PC-3 (cell line): ENCODE measurements at regions not wholly inside any gene's neighbourhood (a gene's known extent, or its start where the extent isn't known, plus 50 kb on each side); places are given as distances from the start of the nearest gene placed in this dataset.
"Not testable (repeated sequence)": the region's sequence is repeated elsewhere in the genome, so short reads cannot be mapped to it uniquely, and the experiment has no call there.

Experiments
- ATAC-seq: fragments of 200-7000 bp; cut with Tn5 transposase; 2 replicates; pipeline ENCODE4 v1.9.1; 2020; ENCODE audit warnings: mild to moderate bottlenecking, moderate library complexity
- BruUV-seq: library from RNA; stranded (reverse); fragments of 400-500 nt; replicated peaks from 2 replicates; lab custom pipeline; 2021; lab: Mats Ljungman, UMichigan
- CTCF ChIA-PET: fragments of 300-600 bp; sonication (Branson Sonifier 250); formaldehyde crosslinking; loops from one replicate; lab custom pipeline; 2022; ENCODE audit warnings: antibody characterized with exemption; lab: Charles Lee
- POLR2A ChIA-PET: fragments of 300-600 bp; sonication (Branson Sonifier 250); formaldehyde crosslinking; loops from one replicate; lab custom pipeline; 2022; ENCODE audit warnings: antibody characterized with exemption; ENCODE audit not compliant: unreplicated experiment; lab: Charles Lee
- DNase-seq: peaks from one replicate; pipeline ENCODE4 v3.0.0-alpha.2; 2015
- H2AFZ ChIP-seq: fragments of 300-600 bp; sonication (generic); 2 replicates; pipeline ENCODE4 v1.6.0; 2016; ENCODE audit warnings: antibody characterized with exemption, low read length
- H3F3A ChIP-seq: fragments of 300-600 bp; sonication (generic); one replicate; pipeline ENCODE4 v1.6.0; 2017; ENCODE audit warnings: antibody characterized with exemption, low read length, control low read depth, mild to moderate bottlenecking; ENCODE audit not compliant: unreplicated experiment
- H3K27ac ChIP-seq: fragments of 300-600 bp; sonication (generic); 2 replicates; pipeline ENCODE4 v1.5.1; 2016; ENCODE audit warnings: mild to moderate bottlenecking, low read length
- H3K27me3 ChIP-seq: fragments of 300-600 bp; sonication (generic); 2 replicates; pipeline ENCODE4 v1.6.1; 2016; ENCODE audit warnings: low read length, mixed read lengths
- H3K36me3 ChIP-seq: fragments of 300-600 bp; sonication (generic); 2 replicates; pipeline ENCODE4 v1.6.1; 2016; ENCODE audit warnings: low read depth, mixed run types, low read length, mixed read lengths
- H3K4me1 ChIP-seq: fragments of 300-600 bp; sonication (generic); 2 replicates; pipeline ENCODE4 v1.5.1; 2016; ENCODE audit warnings: low read length; ENCODE audit not compliant: insufficient read depth
- H3K4me2 ChIP-seq: fragments of 300-600 bp; sonication (generic); 2 replicates; pipeline ENCODE4 v1.6.0; 2016; ENCODE audit warnings: low read length
- H3K4me3 ChIP-seq: fragments of 300-600 bp; sonication (generic); 2 replicates; pipeline ENCODE4 v1.5.1; 2016; ENCODE audit warnings: mild to moderate bottlenecking, low read length, mixed read lengths
- H3K79me2 ChIP-seq: fragments of 300-600 bp; sonication (generic); 2 replicates; pipeline ENCODE4 v1.6.1; 2017; ENCODE audit warnings: low read length, mixed read lengths
- H3K9ac ChIP-seq: fragments of 300-600 bp; sonication (generic); 2 replicates; pipeline ENCODE4 v1.6.0; 2016; ENCODE audit warnings: mild to moderate bottlenecking, low read length
- H3K9me2 ChIP-seq: fragments of 300-600 bp; sonication (generic); replicated peaks from 2 replicates; pipeline ENCODE4 v1.6.1; 2016; ENCODE audit warnings: mixed run types, low read length, mixed read lengths
- H3K9me3 ChIP-seq: fragments of 300-600 bp; sonication (generic); 2 replicates; pipeline ENCODE4 v1.6.1; 2016; ENCODE audit warnings: low read length, mixed read lengths
- H4K20me1 ChIP-seq: fragments of 300-600 bp; sonication (generic); 2 replicates; pipeline ENCODE4 v1.6.1; 2016; ENCODE audit warnings: low read length, mixed read lengths
- EZH2 ChIP-seq: fragments of 300-600 bp; sonication (generic); IDR thresholded peaks from one replicate; pipeline ENCODE4 v1.6.1; 2017; ENCODE audit warnings: antibody characterized with exemption, mild to moderate bottlenecking, low read length; ENCODE audit not compliant: unreplicated experiment
- EZH2phosphoT487 ChIP-seq: fragments of 300-600 bp; sonication (generic); IDR thresholded peaks from 2 replicates; pipeline ENCODE4 v1.6.1; 2018; ENCODE audit warnings: mild to moderate bottlenecking, antibody characterized with exemption, low read length, borderline replicate concordance
- intact Hi-C: fragments of 100-400 bp; cut with micrococcal nuclease; formaldehyde crosslinking; loops from 2 replicates; pipeline ENCODE4 v1.9.0; 2023
- TF ChIP-seq, protein P1 (sequence below): fragments of 300-600 bp; sonication (generic); conservative IDR thresholded peaks from 2 replicates; pipeline ENCODE4 v1.5.1; 2017; ENCODE audit warnings: antibody characterized with exemption, low read depth, mild to moderate bottlenecking, low read length

DNA sequence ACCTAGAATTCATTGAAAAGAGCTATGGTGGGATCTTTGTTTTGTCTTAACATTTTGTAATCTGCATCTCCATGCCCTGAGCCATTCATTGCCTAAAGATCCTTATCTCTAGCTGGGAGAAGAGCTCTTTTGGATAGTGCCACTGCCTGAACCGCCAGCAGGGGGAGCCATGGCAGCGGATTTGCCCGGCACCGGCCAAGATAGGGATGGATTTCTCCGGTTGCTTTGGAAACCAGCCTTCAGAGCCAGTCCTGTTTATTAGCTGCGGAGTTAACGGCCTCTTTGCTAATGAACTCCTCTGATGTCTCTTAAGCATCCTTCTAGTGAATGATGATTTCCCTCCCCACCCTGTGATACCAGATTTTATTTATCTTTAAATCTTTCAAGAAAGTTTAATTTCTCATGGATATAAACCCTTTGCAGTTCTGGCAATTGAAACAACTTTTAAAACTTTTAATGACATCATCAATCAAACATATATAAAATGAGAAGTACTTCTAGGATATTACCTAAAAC, 58.2 kb upstream of the LYZL2 start:
- ChIA-PET POLR2A (no interaction called here), CTCF (interaction anchor here (0.5 to 1.1 kb wide), 10 partner anchors 13 to 803 kb away, joined by 3 to 4 read pairs (median 4); no protein-coding TSS in a partner anchor)
- ATAC-seq (peak; percentile 92), DNase-seq (peak; percentile 82)
- Histone ChIP-seq H3K36me3 (no peaks in the 10 kb centered on the region), H4K20me1 (no peaks in the 10 kb centered on the region), H3K9me3 (no peaks in the 10 kb centered on the region), H3K27me3 (no peaks in the 10 kb centered on the region), H3K79me2 (no peaks in the 10 kb centered on the region), H3F3A (no peaks in the 10 kb centered on the region), H3K4me2 (no peak overlapping the region), H3K4me3 (no peak overlapping the region), H3K27ac (no peak overlapping the region), H2AFZ (no peak overlapping the region), H3K4me1 (peaks cover 17% of the 10 kb centered on the region; the same call in 1 of the 2 replicates), H3K9ac (no peak overlapping the region), H3K9me2 (no peaks in the 10 kb centered on the region)
- intact Hi-C loops = no loop called here
- no TSS peak for BruUV-seq
- TF ChIP-seq, protein P1, sequence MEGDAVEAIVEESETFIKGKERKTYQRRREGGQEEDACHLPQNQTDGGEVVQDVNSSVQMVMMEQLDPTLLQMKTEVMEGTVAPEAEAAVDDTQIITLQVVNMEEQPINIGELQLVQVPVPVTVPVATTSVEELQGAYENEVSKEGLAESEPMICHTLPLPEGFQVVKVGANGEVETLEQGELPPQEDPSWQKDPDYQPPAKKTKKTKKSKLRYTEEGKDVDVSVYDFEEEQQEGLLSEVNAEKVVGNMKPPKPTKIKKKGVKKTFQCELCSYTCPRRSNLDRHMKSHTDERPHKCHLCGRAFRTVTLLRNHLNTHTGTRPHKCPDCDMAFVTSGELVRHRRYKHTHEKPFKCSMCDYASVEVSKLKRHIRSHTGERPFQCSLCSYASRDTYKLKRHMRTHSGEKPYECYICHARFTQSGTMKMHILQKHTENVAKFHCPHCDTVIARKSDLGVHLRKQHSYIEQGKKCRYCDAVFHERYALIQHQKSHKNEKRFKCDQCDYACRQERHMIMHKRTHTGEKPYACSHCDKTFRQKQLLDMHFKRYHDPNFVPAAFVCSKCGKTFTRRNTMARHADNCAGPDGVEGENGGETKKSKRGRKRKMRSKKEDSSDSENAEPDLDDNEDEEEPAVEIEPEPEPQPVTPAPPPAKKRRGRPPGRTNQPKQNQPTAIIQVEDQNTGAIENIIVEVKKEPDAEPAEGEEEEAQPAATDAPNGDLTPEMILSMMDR = peak; percentile 83
- TF ChIP-seq EZH2phosphoT487 (no peak), EZH2 (no peak)

DNA sequence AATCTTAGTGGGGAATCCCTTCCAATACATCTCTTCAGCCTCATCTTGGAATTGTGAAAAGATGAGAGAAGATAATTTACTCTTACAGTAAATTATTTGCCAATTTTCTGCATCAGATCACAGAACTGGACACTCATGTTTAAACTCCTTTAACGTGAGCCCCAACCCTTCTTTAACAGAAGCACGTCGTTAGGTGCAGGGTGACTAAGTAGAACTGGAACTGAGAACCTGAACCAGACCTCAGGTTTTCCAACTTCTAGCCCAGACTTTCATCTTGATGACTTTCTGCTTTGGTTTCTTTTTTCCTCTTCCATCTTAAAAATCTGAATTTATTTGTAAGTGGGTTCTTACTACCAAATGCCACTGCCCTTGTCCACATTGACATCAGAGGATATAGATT, 57.2 kb upstream of the LYZL2 start:
- intact Hi-C loops = no loop called here
- CTCF ChIA-PET = no interaction called here

GRCh38 chr10:30683496-30683895, 53.9 kb upstream of the LYZL2 start:
- no peak overlapping the region for H3K27ac ChIP-seq
- H3K4me1 ChIP-seq = peaks cover 18% of the 10 kb centered on the region
- ATAC-seq (no peak), DNase-seq (no peak)
- no peaks in the 10 kb centered on the region for H3K27me3 ChIP-seq
- H3K9ac ChIP-seq = no peak overlapping the region
- intact Hi-C loops = no loop called here
- no peak overlapping the region for H3K4me2 ChIP-seq
- POLR2A ChIA-PET = no interaction called here
- no peaks in the 10 kb centered on the region for H3K9me2 ChIP-seq
- BruUV-seq = no TSS peak
- H3K4me3 ChIP-seq = no peak overlapping the region
- no peak for TF ChIP-seq EZH2phosphoT487
- TF ChIP-seq, protein P1 = no peak
- no peak for TF ChIP-seq EZH2
- H3K36me3 ChIP-seq = no peaks in the 10 kb centered on the region
- H4K20me1 ChIP-seq = no peaks in the 10 kb centered on the region
- H3F3A ChIP-seq = no peaks in the 10 kb centered on the region
- H3K79me2 ChIP-seq = no peaks in the 10 kb centered on the region
- CTCF ChIA-PET = no interaction called here
- peaks cover 4% of the 10 kb centered on the region; the same call in 1 of the 2 replicates for H3K9me3 ChIP-seq
- no peak overlapping the region for H2AFZ ChIP-seq

More for the DNA sequence above, 57.2 kb upstream of the LYZL2 start:
- no peak for DNase-seq
- Histone ChIP-seq H3K36me3 (no peaks in the 10 kb centered on the region), H3K4me3 (no peak overlapping the region), H3K4me1 (peaks cover 17% of the 10 kb centered on the region), H3K27me3 (no peaks in the 10 kb centered on the region), H3K9ac (no peak overlapping the region), H3F3A (no peaks in the 10 kb centered on the region), H3K79me2 (no peaks in the 10 kb centered on the region), H3K9me2 (no peaks in the 10 kb centered on the region), H3K4me2 (no peak overlapping the region), H2AFZ (no peak overlapping the region), H3K9me3 (no peaks in the 10 kb centered on the region), H3K27ac (no peak overlapping the region), H4K20me1 (no peaks in the 10 kb centered on the region)
- ATAC-seq = no peak
- POLR2A ChIA-PET = no interaction called here
- TF ChIP-seq EZH2phosphoT487 = no peak
- TF ChIP-seq, protein P1 = no peak
- no peak for TF ChIP-seq EZH2
- no TSS peak for BruUV-seq

GRCh38 chr10:30682377-30683199, 53.0 kb upstream of the LYZL2 start:
- H4K20me1 ChIP-seq, H2AFZ ChIP-seq, BruUV-seq, H3K79me2 ChIP-seq, H3K27me3 ChIP-seq, H3K36me3 ChIP-seq, intact Hi-C loops, H3K9me2 ChIP-seq, H3K9me3 ChIP-seq, POLR2A ChIA-PET, CTCF ChIA-PET, H3K4me3 ChIP-seq, H3F3A ChIP-seq: not testable (repeated sequence)
- Histone ChIP-seq H3K4me1 (peaks cover 13% of the 10 kb centered on the region), H3K27ac (peak overlapping the region; percentile 89), H3K9ac (peak overlapping the region; percentile 51), H3K4me2 (peak overlapping the region; percentile 34; the same call in 1 of the 2 replicates)
- DNase-seq (peak; percentile 94), ATAC-seq (peak; percentile 99)
